ENCODE measurements at regions not wholly inside any gene's neighbourhood (a gene's known extent, or its start where the extent isn't known, plus 50 kb on each side); places are given as distances from the start of the nearest gene placed in this dataset.

GRCh38 chr15:31433574-31433973 lies 106.9 kb downstream of the KLF13 start:
- TF ChIP-seq, protein P1, sequence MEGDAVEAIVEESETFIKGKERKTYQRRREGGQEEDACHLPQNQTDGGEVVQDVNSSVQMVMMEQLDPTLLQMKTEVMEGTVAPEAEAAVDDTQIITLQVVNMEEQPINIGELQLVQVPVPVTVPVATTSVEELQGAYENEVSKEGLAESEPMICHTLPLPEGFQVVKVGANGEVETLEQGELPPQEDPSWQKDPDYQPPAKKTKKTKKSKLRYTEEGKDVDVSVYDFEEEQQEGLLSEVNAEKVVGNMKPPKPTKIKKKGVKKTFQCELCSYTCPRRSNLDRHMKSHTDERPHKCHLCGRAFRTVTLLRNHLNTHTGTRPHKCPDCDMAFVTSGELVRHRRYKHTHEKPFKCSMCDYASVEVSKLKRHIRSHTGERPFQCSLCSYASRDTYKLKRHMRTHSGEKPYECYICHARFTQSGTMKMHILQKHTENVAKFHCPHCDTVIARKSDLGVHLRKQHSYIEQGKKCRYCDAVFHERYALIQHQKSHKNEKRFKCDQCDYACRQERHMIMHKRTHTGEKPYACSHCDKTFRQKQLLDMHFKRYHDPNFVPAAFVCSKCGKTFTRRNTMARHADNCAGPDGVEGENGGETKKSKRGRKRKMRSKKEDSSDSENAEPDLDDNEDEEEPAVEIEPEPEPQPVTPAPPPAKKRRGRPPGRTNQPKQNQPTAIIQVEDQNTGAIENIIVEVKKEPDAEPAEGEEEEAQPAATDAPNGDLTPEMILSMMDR (IDR thresholded peaks at IDR 0.05; ENCODE audit: poor library complexity), result no peak
- no peak for TF ChIP-seq EZH2phosphoT487 (IDR thresholded peaks at IDR 0.05; ENCODE audit: low read depth, severe bottlenecking, unreplicated experiment)

Data from hepatocyte (in vitro differentiated cells).